MCF 10A (cell line): ENCODE measurements at regions not wholly inside any gene's neighbourhood (a gene's known extent, or its start where the extent isn't known, plus 50 kb on each side); places are given as distances from the start of the nearest gene placed in this dataset.

Source experiments
- BruUV-seq: library from RNA; stranded (reverse); fragments of 400-500 nt; replicated peaks from 2 replicates; lab custom pipeline; 2021; lab: Mats Ljungman, UMichigan
- CTCF ChIA-PET: fragments of 300-600 bp; sonication (Branson Sonifier 250); formaldehyde crosslinking; extraction: SDS; loops from one replicate; lab custom pipeline; 2021; ENCODE audit warnings: antibody characterized with exemption, inconsistent platforms; lab: Yijun Ruan, JAX
- POLR2A ChIA-PET: fragments of 300-600, 350-650 bp; sonication (Branson Sonifier 250); formaldehyde crosslinking; extraction: SDS; loops from one replicate; lab custom pipeline; 2020; ENCODE audit warnings: antibody characterized with exemption, inconsistent platforms; lab: Yijun Ruan, JAX
- DNase-seq: peaks from one replicate; pipeline ENCODE4 v3.0.0-alpha.2; 2018; ENCODE audit not compliant: unreplicated experiment
- H3K27ac Mint-ChIP-seq: one replicate; pipeline ENCODE4 v1.8.0; 2022; ENCODE audit warnings: mild to moderate bottlenecking, low read depth, mixed read lengths; ENCODE audit not compliant: unreplicated experiment
- H3K27me3 Mint-ChIP-seq: one replicate; pipeline ENCODE4 v1.8.0; 2022; ENCODE audit warnings: mixed read lengths; ENCODE audit not compliant: insufficient read depth, unreplicated experiment
- H3K36me3 Mint-ChIP-seq: one replicate; pipeline ENCODE4 v1.8.0; 2022; ENCODE audit warnings: mild to moderate bottlenecking, moderate library complexity, mixed read lengths; ENCODE audit not compliant: insufficient read depth, unreplicated experiment
- H3K4me1 Mint-ChIP-seq: one replicate; pipeline ENCODE4 v1.8.0; 2022; ENCODE audit warnings: mixed read lengths; ENCODE audit not compliant: insufficient read depth, unreplicated experiment
- H3K4me3 Mint-ChIP-seq: one replicate; pipeline ENCODE4 v1.8.0; 2022; ENCODE audit warnings: mild to moderate bottlenecking, moderate library complexity, mixed read lengths; ENCODE audit not compliant: unreplicated experiment
- H3K9me3 Mint-ChIP-seq: one replicate; pipeline ENCODE4 v1.8.0; 2022; ENCODE audit warnings: mixed read lengths; ENCODE audit not compliant: unreplicated experiment
- CTCF ChIP-seq: fragments of 200-600 bp; IDR thresholded peaks from one replicate; pipeline ENCODE4 v1.8.0; 2022; ENCODE audit warnings: antibody characterized with exemption, mild to moderate bottlenecking; ENCODE audit not compliant: unreplicated experiment
- intact Hi-C: fragments of 100-400 bp; cut with micrococcal nuclease; formaldehyde crosslinking; loops from 2 replicates; pipeline ENCODE4 v1.14.1; 2022

- POLR2A ChIA-PET, result interaction anchor here (1.1 kb wide), 1 partner anchor 15 kb away, joined by 3 read pairs; no protein-coding TSS in a partner anchor
- Mint-ChIP-seq H3K27ac (no peak overlapping the region), H3K4me3 (peak overlapping the region; percentile 7), H3K27me3 (no peaks in the 10 kb centered on the region), H3K4me1 (peaks cover 20% of the 10 kb centered on the region), H3K9me3 (no peaks in the 10 kb centered on the region), H3K36me3 (no peaks in the 10 kb centered on the region)
- CTCF ChIA-PET, result interaction anchor here (0.5 to 4.8 kb wide), 22 partner anchors 9 to 1924 kb away, joined by 3 to 23 read pairs (median 3); no protein-coding TSS in a partner anchor
- no peak for TF ChIP-seq CTCF
- BruUV-seq, result no TSS peak
- no peak for DNase-seq
- intact Hi-C loops, result loop anchor here (5.0 kb wide), 1 partner anchor 1154 kb away; no protein-coding TSS in a partner anchor
Observed at GRCh38 chr16:66271074-66272060, 95.1 kb upstream of the CDH5 start.

GRCh38 chr16:66270333-66270927, 96.1 kb upstream of the CDH5 start:
- peaks cover 14% of the 10 kb centered on the region for H3K4me1 Mint-ChIP-seq
- peak overlapping the region; percentile 7 for H3K4me3 Mint-ChIP-seq

GRCh38 chr16:66269617-66270332, 96.7 kb upstream of the CDH5 start:
- Mint-ChIP-seq H3K4me3 (no peak overlapping the region), H3K27me3 (no peaks in the 10 kb centered on the region), H3K36me3 (no peaks in the 10 kb centered on the region), H3K27ac (no peak overlapping the region), H3K4me1 (peaks cover 14% of the 10 kb centered on the region), H3K9me3 (no peaks in the 10 kb centered on the region)
- POLR2A ChIA-PET, result no interaction called here
- CTCF ChIA-PET, result interaction anchor here (0.6 to 4.8 kb wide), 12 partner anchors 8 to 1969 kb away, joined by 3 to 23 read pairs (median 3); no protein-coding TSS in a partner anchor
- no TSS peak for BruUV-seq
- intact Hi-C loops, result loop anchor here (5.0 kb wide), 1 partner anchor 1152 kb away; no protein-coding TSS in a partner anchor
- TF ChIP-seq CTCF, result no peak
- DNase-seq, result no peak

More at GRCh38 chr16:66270333-66270927, 96.1 kb upstream of the CDH5 start:
- Mint-ChIP-seq H3K27ac (no peak overlapping the region), H3K9me3 (no peaks in the 10 kb centered on the region), H3K27me3 (no peaks in the 10 kb centered on the region), H3K36me3 (no peaks in the 10 kb centered on the region)
- ChIA-PET CTCF (interaction anchor here (0.6 to 4.8 kb wide), 20 partner anchors 9 to 1970 kb away, joined by 3 to 23 read pairs (median 3); no protein-coding TSS in a partner anchor), POLR2A (interaction anchor here (1.1 kb wide), 1 partner anchor 15 kb away, joined by 3 read pairs; no protein-coding TSS in a partner anchor)
- TF ChIP-seq CTCF, result peak; percentile 94
- BruUV-seq, result no TSS peak
- DNase-seq, result peak; percentile 56
- intact Hi-C loops, result loop anchor here (5.0 kb wide), 1 partner anchor 1153 kb away; no protein-coding TSS in a partner anchor
